Hypothalamus (tissue), 51 donors: ENCODE measurements at regions not wholly inside any gene's neighbourhood (a gene's known extent, or its start where the extent isn't known, plus 50 kb on each side); places are given as distances from the start of the nearest gene placed in this dataset.
"Not testable (repeated sequence)": the region's sequence is repeated elsewhere in the genome, so short reads cannot be mapped to it uniquely, and the experiment has no call there.

Source experiments
- DNase-seq, 51 donors: peaks; one replicate each; lab custom pipeline; 2025; lab: John Stamatoyannopoulos, UW

DNA sequence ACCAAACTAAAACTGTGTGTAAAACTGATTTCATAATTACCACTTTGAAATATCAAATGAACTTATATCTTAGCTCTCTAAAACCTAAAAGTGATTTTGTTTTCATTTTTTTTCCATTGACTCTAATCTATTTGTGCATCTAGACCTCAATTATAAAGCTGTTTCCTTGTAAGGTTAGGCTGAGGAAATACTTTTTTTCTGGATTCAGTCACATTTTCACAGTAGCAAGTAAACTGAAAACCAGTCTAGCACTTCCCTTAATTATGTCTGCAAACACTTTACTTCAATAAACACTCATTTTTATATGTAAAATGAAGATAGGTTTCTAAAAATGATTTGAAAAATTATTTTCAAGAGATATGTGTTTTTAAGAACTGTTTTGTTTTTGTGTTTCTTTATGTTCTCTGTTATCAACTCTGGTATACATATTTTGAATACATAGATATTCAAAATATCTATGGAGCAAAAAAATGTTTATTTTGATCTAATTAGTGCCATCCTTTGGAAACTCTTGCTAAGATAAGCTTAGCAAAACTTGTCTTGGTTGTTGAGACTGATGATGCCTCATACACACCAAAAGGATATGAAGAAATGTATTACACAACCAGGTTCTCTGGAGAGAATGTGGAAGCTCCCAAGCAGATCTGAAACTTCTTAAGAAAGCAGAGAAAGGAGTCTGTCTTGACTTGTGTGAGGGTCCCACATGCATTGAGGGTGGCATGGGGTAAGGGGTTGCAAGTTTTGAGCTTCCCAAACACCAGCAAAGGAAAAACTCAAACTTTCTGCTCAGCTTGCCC lies 1887.4 kb downstream of the PCDH9 start:
- no peak for DNase-seq

DNA sequence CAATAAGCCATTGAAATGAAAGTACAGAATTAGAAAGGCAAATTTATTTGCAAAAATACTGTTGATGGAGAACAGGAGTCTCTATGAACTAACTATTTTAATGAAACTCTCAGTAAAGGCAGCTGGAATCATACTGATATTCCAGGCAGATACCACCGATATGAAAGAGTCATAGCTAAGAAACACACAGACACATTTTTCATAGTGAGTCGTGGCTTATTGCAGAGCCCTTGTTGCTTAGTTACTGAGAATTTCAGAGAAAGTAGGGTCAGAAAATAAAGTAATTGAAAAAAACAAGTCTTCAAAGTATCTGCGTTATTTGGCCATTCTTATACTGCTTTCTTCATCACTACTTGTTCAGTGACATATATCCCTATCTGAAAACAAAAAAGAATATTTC lies 1890.9 kb downstream of the PCDH9 start:
- no peak for DNase-seq

DNA sequence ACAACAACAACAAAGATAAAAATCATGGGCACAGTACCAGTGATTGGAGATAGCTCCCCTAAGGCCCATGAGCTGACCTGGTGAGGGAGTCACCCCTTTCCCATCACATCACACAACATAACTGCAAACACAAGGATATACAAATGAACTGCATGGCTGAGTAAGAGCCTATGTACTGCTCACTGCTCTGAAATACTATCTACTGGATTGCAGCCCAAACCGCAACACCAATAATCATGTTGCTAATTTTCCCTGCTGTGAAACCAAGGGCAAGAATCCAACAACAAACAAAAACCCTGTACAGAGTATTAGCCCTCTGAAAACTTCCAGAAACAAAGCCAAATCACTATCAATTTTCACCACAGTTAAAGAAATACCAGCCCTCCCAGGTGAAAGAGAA lies 1893.2 kb downstream of the PCDH9 start:
- DNase-seq, result no peak

DNA sequence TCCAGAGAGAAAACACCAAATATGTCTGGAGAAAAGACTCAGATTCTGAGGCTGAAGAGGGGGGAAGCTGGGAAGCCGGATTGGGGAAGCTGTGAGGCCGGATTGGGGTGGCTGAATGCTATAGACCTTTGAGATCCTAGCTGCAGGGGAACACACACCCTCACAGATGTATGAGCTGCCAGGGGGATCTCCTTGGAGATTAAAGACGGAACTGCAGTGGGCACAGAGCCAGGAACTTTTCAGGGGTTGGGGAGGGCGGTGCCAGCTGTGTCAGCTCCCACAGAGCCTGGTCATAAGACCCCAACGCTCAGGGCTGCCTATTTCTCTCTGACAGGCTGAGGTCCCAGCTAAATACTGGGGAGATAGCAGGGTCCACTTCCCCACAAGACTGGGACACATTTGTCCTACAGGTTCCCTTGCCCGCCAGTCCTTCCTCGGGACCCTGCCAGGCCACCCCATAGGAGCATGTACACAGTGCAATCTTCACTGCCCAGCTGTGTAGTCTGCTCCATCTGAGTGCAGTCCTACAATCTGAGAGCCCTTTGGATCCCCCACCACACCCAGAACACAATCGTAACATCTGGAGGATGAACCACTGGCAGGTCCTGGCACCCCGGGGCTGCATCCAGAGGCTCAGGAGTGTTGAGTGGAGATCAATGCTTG lies 1893.9 kb downstream of the PCDH9 start:
- no peak for DNase-seq

DNA sequence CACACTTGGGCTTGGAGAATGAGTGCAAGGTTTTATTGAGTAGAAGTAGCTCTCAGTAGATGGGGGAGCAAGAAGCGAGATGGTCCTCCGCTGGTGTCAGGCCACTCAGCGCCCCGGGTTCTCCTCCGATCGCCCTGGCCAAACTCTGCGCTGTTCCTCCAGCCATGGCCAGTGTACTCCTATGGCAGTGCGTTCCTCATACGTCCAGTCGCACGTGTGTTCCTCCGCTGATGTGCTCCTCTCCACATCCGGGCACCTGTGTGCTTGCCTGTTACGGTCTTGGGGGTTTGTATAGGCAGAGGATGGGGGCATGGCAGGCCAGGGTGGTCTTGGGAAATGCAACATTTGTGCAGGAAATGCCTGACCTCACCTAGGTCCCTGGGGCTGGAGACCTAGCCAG lies 1899.4 kb downstream of the PCDH9 start:
- no peak for DNase-seq

DNA sequence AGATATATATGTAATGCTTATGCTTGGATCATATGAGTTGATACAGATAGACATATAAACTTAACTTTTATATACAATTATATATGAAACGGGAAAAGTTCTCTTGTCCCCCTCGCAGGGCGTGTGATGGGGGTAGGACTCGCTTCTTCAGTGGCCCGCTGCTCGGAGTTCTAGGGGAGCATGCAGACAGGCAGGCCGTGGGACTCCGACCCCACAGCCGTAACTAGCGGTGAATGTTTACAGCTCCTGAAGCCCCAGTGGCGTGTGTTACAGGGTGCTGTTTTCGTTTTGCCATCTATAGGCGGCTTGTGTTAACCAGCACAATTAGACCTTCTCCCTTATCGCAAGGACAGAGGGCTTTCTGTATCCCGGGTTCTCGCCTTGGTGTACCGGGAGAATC lies 1899.8 kb downstream of the PCDH9 start:
- no peak for DNase-seq

DNA sequence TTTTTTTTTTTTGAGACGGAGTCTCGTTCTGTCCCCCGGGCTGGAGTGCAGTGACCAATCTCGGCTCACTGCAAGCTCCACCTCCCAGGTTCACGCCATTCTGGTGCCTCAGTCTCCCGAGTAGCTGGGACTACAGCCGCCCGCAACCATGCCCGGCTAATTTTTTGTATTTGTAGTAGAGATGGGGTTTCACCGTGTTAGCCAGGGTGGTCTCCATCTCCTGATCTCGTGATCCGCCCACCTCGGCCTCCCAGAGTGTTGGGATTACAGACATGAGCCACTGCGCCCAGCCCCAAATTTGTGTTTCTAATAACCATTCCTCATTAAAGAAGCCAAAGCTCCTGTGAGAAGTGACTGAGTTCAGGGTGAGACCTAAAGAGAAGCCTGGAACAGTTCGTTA lies 1906.9 kb downstream of the PCDH9 start:
- not testable (repeated sequence) for DNase-seq

DNA sequence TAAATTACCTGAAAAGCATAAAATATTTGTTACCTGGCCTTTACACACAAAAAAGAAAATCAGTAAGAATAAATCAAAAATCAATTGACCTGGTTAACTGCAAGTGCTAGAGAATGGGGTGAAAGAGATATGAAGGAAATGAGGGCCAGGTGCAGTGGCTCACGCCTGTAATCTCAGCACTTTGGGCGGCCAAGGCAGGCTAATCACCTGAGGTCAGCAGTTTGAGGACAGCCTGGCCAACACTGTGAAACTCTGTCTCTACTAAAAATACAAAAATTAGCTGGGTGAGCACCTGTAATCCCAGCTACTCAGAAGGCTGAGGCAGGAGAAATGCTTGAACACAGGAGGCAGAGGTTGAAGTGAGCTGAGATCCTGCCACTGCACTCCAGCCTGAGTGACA lies 1908.7 kb downstream of the PCDH9 start:
- not testable (repeated sequence) for DNase-seq

DNA sequence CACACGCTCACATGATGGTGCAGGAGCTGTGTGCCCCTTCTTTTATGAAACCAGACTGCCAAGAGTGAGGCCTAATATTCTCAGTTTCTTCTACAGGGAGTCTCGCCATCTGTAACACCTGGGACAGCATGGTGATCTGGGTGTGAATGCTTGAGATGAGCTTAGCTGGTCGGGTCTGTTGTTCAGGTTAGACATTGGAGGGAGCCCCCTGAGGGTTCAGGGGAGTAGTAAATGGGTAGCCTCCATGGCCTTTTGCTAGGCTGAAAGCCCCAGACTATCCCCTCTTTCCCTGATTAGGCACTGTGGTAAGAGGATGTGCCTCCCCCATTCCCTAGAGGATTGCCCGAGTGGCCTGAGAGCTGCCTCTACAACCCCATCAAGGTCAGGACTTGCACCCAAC lies 1916.1 kb downstream of the PCDH9 start:
- DNase-seq, result no peak

DNA sequence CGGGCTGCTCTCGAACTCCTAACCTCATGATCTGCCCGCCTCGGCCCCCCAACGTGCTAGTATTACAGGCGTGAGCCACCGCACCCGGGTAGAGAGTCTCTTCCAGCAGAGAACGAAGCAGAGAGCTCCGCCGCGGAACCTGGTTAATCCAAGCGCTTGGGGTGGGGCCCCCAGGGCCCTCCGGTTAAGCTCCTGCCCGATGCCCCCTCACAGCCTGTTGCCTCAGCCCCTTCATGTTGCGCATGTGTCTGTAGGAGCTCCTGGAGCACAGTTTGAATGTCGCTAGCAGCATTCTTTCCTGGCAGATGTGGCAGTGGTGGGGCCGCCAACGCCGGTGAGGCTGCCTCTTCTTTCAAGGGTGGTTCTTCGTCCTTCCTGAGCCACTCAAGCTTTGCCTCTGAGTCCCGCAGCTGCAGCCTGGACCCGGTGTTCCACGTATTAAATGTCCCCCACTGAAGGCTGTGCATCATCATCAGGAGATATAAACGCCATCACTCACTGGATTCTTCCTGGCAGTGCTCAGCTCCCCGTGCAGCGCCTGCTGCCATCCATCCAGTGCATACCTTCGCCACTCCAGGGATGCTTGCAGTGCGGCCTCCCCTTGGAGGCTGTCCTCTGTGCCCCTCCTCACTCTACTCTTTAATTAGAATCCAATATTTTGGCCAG lies 1919.3 kb downstream of the PCDH9 start:
- no peak for DNase-seq

DNA sequence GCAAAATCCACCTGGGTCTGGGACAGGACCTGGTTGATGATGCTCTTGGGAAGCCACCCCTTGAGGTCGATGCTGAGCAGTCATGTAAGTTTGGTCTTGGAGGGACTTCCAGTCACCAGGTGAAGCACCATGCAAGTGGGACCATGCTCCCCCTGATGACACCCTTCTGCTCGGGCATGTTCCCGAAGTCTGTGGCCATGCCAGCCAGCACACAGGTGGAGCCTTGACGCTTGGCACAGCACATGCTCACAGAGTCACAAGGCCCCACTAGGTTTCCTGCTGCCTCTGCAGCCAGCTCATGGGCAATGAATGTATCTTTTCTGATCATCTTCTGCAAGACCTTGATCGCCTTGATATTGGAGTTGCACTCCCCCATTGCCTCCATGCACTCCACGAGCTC lies 1920.2 kb downstream of the PCDH9 start:
- DNase-seq, result no peak

DNA sequence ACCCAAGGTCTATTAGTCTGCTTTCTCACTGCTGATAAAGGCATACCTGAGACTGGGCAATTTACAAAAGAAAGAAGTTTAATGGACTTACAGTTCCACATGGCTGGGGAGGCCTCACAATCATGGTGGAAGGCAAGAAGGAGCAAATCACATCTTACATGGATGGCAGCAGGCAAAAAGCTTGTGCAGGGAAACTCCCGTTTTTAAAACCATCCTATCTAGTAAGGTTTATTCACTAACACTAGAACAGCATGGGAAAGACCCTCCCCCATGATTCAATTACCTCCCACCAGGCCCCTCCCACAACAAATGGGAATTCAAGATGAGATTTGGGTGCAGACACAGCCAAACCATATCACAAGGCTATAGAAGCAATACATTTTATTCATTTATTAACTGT lies 1921.4 kb downstream of the PCDH9 start:
- DNase-seq, result not testable (repeated sequence)

DNA sequence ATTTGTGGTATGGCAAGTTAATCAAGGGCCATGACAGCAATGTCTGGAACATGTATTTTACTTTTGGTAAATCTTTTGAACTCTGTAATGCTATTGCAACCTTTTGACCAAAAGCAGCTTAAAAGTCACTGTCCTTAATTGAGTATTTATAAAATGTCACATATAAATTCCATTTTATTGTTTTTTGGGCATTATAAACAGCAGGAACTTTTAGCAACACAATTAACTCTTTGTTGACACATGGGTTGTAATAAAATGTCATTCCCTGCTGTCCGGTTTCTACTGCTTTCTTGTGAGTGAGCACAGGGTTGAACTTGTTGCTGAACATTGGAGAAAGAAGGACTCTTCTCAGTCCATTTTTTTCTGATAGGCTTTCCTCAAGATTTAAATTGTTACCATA lies 1923.1 kb downstream of the PCDH9 start:
- no peak for DNase-seq

DNA sequence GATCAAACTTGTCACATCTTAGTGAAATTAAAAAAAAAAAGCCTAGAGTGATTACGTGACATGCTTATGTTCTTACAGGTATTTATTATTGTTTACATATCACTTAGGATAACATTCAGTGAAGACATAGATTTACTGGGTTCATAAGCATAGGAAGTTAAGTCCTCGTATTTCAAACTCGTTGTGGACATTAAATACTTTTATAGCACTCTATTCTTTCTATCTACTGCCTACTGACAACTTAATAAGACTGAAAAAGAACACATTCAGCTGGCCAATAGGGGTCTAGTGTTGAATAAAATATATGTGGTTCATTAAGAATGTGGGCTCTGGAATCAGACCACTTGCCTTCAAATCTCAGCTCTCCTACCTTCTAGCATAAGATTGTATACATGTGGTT lies 1927.4 kb downstream of the PCDH9 start:
- DNase-seq, result no peak

DNA sequence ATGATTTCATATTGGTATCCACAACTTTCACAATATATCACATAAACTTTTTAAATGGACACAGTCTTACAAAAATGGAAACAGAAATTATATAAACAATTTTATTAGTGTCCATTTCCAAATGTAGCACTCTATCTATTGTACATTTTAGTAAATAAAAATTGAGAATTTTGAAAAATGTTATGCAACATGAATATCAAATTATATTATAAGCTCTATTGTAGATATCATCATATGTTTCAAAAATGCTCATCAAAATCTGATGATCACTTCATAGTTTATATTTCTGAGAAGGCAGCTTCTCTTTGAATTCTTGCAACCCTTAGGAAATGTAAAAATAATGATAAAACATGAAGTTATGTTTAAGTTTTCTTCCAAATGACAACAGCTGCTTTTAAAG lies 1928.6 kb downstream of the PCDH9 start:
- no peak for DNase-seq

DNA sequence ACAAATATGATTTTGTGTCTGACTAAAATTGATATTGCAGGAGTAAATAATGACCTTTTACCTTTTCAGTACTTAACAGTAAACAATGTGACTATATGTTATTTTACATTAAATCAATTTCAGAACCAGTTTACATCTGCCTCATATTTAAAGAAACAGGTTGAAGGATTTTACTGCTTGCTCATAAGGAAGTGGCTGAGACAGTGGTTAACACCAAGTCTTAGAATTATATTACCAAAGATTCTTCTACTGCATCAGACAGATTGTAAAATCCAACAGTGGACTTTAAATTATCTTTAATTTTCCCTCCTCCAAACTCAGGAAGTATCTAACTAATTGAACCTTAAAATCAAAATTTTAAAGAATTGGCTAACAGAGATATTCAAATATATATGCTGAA lies 1929.9 kb downstream of the PCDH9 start:
- DNase-seq, result no peak

DNA sequence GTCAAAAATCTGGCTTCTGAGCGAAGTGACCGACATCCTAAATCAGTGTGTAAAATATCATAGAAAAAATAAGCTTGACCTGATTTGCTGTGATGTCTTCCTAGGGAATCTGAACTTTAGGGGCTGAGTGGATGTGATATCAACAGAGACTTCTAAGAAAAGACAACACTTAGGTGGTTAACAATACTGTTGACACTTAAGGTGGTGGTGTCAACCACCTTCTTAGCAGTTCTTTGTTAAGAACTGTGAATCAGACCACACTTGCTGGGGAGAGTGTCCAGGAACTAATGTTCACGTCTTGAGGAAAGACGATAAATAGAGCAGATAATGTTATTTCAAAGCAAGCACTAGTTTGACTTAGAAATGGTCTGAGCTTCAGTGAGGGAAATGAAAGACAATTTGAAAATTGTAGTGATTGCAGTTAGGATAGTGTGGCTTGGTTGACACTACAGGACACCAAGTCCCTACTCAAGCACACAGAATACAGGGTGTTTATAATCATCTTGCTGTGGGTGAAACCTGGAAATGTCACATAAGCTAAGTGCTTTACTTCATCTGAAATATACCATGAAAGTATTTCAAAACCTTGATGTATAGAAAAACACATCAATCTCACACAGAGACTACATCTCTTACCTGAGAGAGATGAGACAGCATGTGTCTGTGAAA lies 1936.5 kb downstream of the PCDH9 start:
- DNase-seq, result no peak

DNA sequence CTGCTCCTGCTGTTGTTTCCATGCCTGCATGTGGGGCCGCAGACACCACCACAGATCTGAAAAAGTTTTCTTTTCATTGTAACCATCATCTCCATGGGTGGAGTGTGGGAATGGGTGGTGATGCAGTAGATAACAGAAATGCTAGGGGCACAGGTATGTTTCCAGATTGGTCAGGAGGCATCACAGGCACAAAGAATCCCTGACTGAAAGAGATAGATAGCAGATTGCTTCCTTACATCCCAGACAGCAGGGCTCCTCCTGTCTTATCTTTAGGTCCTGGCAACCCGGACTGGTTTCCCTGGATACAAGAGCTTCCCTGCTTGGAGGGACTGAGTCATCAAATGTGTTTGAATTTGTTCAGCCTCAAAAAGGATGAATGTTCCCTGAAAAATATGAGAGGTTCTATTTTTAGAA lies 1937.6 kb downstream of the PCDH9 start:
- peak in 3 of 51 donors; percentile 1 to 27 (median 18) for DNase-seq

DNA sequence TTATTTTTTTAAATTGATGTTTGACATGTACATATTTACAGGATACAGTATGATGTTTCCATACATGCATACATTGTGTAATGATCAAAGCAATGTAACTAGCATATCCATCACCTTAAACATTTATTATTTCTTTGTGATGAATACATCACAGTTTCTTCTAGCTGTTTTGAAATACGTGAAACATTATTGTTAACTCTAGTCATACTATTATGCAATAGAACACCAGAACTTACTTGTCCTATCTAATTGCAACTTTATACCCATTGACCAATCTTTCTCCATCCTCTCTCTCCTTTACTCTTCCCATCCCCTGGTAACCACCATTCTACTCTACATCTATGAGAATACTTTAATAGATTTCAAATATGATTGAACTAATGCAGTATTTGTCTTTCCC lies 1942.7 kb downstream of the PCDH9 start:
- DNase-seq, result no peak

DNA sequence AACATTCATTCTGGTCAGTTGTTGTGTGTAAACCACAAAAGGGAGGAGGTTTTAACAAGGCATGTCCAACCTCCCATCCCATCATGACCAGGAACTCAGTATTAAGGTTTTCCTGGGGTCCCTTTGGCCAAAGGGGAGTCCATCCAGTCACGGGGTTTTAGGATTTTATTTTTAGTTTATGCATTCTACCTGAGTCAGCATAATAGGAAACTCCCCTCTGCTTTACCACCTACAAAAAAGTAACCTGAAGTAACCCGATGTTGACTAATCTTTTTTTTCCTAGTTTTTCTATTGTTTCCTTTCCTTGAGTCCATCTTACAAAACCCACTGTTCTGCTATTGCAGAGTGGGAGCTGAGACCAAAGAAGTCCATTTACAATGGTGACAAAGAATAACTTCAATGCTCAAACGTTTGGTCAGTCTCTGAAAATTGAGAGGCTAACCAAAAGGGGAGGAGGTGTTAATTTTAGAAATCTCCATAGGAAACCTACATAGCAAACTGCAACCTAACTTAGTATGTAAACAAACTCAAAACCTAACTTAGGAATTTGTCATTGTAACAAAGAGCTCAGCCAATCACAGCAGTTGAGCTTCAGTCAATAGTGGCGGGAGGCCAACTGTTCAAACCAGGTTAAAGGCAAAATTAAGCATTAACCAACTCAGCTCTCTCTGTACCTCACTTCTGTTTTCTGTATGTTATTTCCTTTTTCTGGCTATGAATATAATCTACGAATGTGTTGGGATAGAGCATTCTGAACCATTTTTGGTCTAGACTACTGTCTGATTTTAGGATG lies 1954.1 kb downstream of the PCDH9 start:
- DNase-seq, result no peak

DNA sequence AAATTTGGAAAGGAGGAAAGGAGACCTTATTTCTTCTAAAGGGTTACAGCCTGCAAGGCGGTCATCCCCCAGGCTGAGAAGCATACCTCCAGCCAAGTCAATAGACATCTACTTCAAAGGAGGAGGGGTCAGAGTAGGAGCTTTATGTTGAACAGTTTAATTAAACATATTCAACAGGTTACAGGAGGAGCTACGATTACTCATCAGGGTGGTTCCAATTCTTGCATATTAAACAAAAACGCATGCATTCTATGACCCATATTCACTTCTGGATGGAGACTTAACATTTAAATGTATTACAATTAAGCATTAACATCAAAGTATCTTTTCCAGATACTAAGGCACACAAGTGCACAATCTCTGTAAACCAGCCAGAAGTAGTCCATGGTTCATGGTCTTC lies 1955.0 kb downstream of the PCDH9 start:
- no peak for DNase-seq
